ENCODE measurements at regions not wholly inside any gene's neighbourhood (a gene's known extent, or its start where the extent isn't known, plus 50 kb on each side); places are given as distances from the start of the nearest gene placed in this dataset.
A peak's percentile ranks its signal among the peaks of the same experiment; 100 is the strongest.
"Not testable (repeated sequence)": the region's sequence is repeated elsewhere in the genome, so short reads cannot be mapped to it uniquely, and the experiment has no call there.

DNA sequence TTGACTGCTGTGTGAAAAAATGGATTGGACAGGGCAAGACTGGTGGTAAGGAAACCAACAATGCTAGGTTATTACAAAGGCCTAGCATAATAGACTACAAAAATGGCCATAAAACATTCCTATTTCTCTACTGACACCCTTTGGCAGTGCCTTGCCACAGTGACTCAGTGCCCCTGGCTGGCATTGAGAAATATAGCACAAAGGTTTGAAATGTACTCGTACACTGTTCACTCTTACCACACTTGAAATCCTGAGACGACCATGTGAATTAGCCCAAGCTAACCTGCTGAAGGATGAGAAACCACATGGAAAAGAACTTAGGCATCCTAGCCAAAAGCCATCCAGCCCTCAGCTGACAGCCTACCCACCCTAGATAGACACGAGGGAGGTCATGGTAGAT lies 149.8 kb upstream of the PALMD start:
- no peak for FAIRE-seq

GRCh38 chr1:99497690-99498089 lies 148.2 kb upstream of the PALMD start:
- FAIRE-seq (no peak), DNase-seq (ENCODE audit: insufficient read length, low spot score) (no peak)

More for the DNA sequence above, 149.8 kb upstream of the PALMD start:
- DNase-seq (ENCODE audit: insufficient read length, low spot score) = no peak

DNA sequence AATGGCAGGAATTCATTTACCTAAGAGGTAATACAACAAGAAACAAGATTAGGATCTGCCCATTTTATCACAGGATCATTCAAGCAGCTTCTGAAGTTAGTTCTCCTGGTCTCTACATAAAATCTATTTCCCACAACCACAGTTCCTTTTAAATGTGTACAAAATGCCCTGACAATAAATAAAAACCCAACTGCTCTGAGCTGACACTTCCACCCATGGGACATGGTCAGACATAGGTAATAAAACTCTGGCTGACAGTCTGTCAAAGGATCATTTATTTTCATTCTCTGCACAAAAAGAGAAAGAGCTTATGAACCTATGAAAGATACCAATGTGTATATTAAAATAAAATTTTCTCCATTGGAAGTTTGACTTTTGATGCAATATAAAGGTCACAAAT lies 145.4 kb upstream of the PALMD start:
- no peak for FAIRE-seq
- DNase-seq (ENCODE audit: insufficient read length, low spot score) = no peak

DNA sequence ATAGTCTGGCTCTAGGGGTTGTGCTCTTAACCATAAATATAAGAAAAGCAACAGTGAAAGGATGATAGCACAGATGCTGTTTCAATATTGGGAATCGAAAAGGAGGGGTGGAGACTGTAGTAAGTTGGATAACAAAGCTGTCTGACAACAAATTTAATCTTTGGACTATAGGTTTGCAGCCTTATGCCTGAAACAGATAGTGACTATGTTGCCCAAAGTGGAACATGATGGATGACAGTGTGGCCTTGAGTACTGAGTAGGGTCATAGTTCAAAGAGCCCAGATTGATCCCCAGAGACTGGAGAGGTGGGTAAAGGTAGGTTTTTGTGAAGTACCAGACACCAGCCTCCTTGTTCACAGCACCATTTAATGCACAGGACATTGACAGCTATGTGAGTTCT lies 144.0 kb upstream of the PALMD start:
- FAIRE-seq (no peak), DNase-seq (ENCODE audit: insufficient read length, low spot score) (no peak)

DNA sequence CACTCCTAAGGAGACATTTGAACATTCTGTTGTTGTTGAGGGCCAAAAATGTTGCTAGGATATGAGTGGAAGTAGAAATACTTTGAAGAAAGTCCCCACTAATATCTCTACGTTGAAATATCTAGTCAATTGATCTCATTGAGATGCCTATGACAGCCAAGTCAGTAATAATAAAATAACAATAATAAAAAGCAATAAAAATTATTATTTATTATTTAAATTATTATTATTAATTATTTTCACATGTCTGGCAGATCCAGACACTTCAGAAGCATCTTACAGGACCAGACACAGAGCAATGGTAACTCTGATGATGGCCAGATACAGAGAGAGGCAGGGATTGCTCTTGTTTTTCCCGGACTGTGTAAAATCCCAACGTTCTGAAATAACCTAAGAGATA lies 143.5 kb upstream of the PALMD start:
- FAIRE-seq (no peak), DNase-seq (ENCODE audit: insufficient read length, low spot score) (no peak)

GRCh38 chr1:99503276-99503747 lies 142.6 kb upstream of the PALMD start:
- FAIRE-seq = no peak
- no peak for DNase-seq (ENCODE audit: insufficient read length, low spot score)

GRCh38 chr1:99504287-99504686 lies 141.6 kb upstream of the PALMD start:
- DNase-seq (ENCODE audit: insufficient read length, low spot score) (no peak), FAIRE-seq (no peak)

GRCh38 chr1:99506631-99507030 lies 139.3 kb upstream of the PALMD start:
- no peak for DNase-seq (ENCODE audit: insufficient read length, low spot score)
- FAIRE-seq = no peak

- not testable (repeated sequence) for FAIRE-seq; DNase-seq (ENCODE audit: insufficient read length, low spot score)
Observed at GRCh38 chr1:99507446-99507845, 138.5 kb upstream of the PALMD start.

- DNase-seq (ENCODE audit: insufficient read length, low spot score) = no peak
- no peak for FAIRE-seq
Observed at GRCh38 chr1:99507906-99508732, 137.8 kb upstream of the PALMD start.

GRCh38 chr1:99508733-99509445 lies 137.0 kb upstream of the PALMD start:
- not testable (repeated sequence) for FAIRE-seq; DNase-seq (ENCODE audit: insufficient read length, low spot score)

GRCh38 chr1:99514823-99515552 lies 130.9 kb upstream of the PALMD start:
- not testable (repeated sequence) for FAIRE-seq; DNase-seq (ENCODE audit: insufficient read length, low spot score)

GRCh38 chr1:99516141-99516540 lies 129.8 kb upstream of the PALMD start:
- FAIRE-seq = no peak

DNA sequence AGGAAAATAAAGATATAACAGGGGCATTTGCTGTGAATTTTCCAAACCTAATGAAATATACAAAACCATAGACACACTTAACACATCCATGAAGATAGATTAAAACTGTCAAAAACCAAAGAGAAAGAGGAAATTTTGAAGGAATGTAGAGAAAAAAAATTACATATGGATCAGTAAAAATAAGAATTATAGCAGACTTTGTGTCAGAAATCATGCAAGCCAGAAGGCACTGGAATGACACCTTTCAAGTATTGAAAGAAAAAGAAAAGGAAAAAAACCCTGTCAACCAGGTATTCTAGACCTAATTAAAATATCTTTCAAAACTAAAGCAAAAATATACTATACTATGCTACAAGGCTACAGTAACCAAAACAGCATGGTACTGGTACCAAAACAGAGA lies 125.8 kb upstream of the PALMD start:
- FAIRE-seq = no peak
- no peak for DNase-seq (ENCODE audit: insufficient read length, low spot score)

More at GRCh38 chr1:99516141-99516540, 129.8 kb upstream of the PALMD start:
- DNase-seq (ENCODE audit: insufficient read length, low spot score) = no peak

- DNase-seq (ENCODE audit: insufficient read length, low spot score) (no peak), FAIRE-seq (no peak)
Observed at GRCh38 chr1:99525331-99525730, 120.6 kb upstream of the PALMD start.

DNA sequence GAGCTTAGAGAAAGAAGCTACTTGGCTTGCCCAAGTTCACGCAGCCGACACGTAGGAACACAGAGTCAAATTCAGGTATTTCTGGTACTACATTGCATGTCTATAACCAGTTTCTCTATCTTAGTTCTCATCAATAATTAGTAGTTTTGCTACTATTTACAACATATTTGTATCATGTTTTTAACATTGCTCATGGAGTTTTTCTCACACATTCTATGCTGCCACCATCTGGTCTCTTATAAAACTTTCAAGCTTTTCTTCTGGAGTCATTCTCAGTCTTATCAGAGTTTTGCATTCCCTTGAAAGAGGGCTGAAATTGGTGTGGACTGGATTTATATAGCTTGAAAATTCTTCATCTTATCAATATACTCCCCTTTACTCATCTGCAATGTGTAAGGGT lies 118.8 kb upstream of the PALMD start:
- peak; percentile 1 for DNase-seq (ENCODE audit: insufficient read length, low spot score)
- no peak for FAIRE-seq

DNA sequence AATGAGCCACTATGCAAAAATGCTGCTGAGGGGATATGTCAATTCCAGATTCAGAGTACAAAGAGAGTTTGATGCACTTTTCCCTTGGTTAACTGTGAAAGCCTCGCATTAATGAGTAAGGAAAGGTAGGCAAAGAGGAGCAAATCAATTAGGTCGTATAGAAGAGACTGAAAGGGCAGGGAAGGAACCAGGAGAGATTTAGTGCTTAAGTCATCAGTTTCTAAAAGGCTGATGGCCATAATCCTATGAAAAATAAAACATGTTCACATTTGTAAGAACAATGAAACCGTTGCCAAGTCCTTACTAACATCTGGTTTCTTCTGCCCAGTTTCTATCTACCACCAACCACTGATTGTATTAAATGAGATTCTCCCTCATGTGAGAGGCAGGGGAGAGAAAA lies 118.4 kb upstream of the PALMD start:
- DNase-seq (ENCODE audit: insufficient read length, low spot score) (no peak), FAIRE-seq (no peak)

- FAIRE-seq (no peak), DNase-seq (ENCODE audit: insufficient read length, low spot score) (no peak)
Observed at GRCh38 chr1:99529002-99529401, 116.9 kb upstream of the PALMD start.

- no peak for FAIRE-seq
- no peak for DNase-seq (ENCODE audit: insufficient read length, low spot score)
Observed at GRCh38 chr1:99531578-99532275, 114.2 kb upstream of the PALMD start.

DNA sequence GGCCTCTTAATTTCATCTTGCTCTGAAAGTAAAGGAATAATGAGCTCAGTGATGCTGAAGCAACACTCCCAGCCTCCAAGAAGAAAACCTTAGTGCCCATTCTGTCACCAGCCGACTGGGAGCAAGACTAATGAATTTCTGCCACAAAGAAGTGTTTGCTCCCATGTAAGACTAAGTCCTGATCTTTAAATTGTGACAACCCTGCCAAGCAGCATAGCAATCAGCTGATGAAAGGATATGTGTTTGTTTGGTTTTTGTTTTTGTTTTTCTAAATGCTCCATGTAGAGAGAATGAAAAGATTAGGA lies 113.7 kb upstream of the PALMD start:
- no peak for DNase-seq (ENCODE audit: insufficient read length, low spot score)
- no peak for FAIRE-seq

Measured in HTR-8/SVneo (cell line).